DMS 273 treated with DMSO at 0.1 percent for 48 hours (cell line): ENCODE measurements at regions not wholly inside any gene's neighbourhood (a gene's known extent, or its start where the extent isn't known, plus 50 kb on each side); places are given as distances from the start of the nearest gene placed in this dataset.
"Not testable (repeated sequence)": the region's sequence is repeated elsewhere in the genome, so short reads cannot be mapped to it uniquely, and the experiment has no call there.

Experiments used
- DNase-seq: peaks from one replicate; lab custom pipeline; 2025; lab: John Stamatoyannopoulos, UW

GRCh38 chr2:35443087-35443486 is 912.5 kb upstream of the CRIM1 start:
- no peak for DNase-seq

- DNase-seq = not testable (repeated sequence)
Observed at GRCh38 chr2:35441575-35441974, 914.0 kb upstream of the CRIM1 start.

- DNase-seq = not testable (repeated sequence)
Observed at GRCh38 chr2:35440308-35440707, 915.3 kb upstream of the CRIM1 start.

GRCh38 chr2:35436893-35437292 is 918.7 kb upstream of the CRIM1 start:
- DNase-seq = not testable (repeated sequence)

- DNase-seq = no peak
Observed at GRCh38 chr2:35428548-35428947, 927.0 kb upstream of the CRIM1 start.

GRCh38 chr2:35421485-35421884 is 934.1 kb upstream of the CRIM1 start:
- no peak for DNase-seq

- no peak for DNase-seq
Observed at GRCh38 chr2:35417293-35417692, 938.3 kb upstream of the CRIM1 start.

GRCh38 chr2:35416391-35417140 is 939.0 kb upstream of the CRIM1 start:
- DNase-seq = no peak

GRCh38 chr2:35415942-35416341 is 939.6 kb upstream of the CRIM1 start:
- no peak for DNase-seq

GRCh38 chr2:35415282-35415681 is 940.3 kb upstream of the CRIM1 start:
- DNase-seq = no peak

GRCh38 chr2:35410431-35411061 is 945.0 kb upstream of the CRIM1 start:
- no peak for DNase-seq

- DNase-seq = no peak
Observed at GRCh38 chr2:35409762-35410161, 945.8 kb upstream of the CRIM1 start.

- DNase-seq = no peak
Observed at GRCh38 chr2:35408320-35408719, 947.3 kb upstream of the CRIM1 start.

- no peak for DNase-seq
Observed at GRCh38 chr2:35391736-35392442, 963.7 kb upstream of the CRIM1 start.

- no peak for DNase-seq
Observed at GRCh38 chr2:35378791-35379190, 976.8 kb upstream of the CRIM1 start.

- no peak for DNase-seq
Observed at GRCh38 chr2:35374845-35375244, 980.7 kb upstream of the CRIM1 start.

- DNase-seq = no peak
Observed at GRCh38 chr2:35365859-35366258, 989.7 kb upstream of the CRIM1 start.

GRCh38 chr2:35356332-35356731 is 999.2 kb upstream of the CRIM1 start:
- DNase-seq = no peak

GRCh38 chr2:35355056-35355455 is 1000.5 kb upstream of the CRIM1 start:
- DNase-seq = no peak

- DNase-seq = no peak
Observed at GRCh38 chr2:35347561-35347960, 1008.0 kb upstream of the CRIM1 start.

- no peak for DNase-seq
Observed at GRCh38 chr2:35343135-35343534, 1012.4 kb upstream of the CRIM1 start.

GRCh38 chr2:35339211-35339610 is 1016.4 kb upstream of the CRIM1 start:
- DNase-seq = no peak

GRCh38 chr2:35337922-35338321 is 1017.7 kb upstream of the CRIM1 start:
- no peak for DNase-seq
